T-cell (primary cell): ENCODE measurements at regions not wholly inside any gene's neighbourhood (a gene's known extent, or its start where the extent isn't known, plus 50 kb on each side); places are given as distances from the start of the nearest gene placed in this dataset.

Experiments used
- ATAC-seq, 4 experiments: fragments of 200-7000 bp in 3 of 4; fragments of 150-1000 bp in 1 of 4; cut with Tn5 transposase; replicated peaks in 1 of 4; 1 replicate in 3 of 4; 2 replicates in 1 of 4; pipeline ENCODE4 v1.10.0; 2021; ENCODE audit warnings: moderate library complexity in 3 of 4, mild to moderate bottlenecking in 2 of 4, moderate number of reproducible peaks in 1 of 4
- CTCF ChIA-PET, 2 donors: fragments of 300-600 bp; sonication (Branson Sonifier 250); formaldehyde crosslinking; loops; one replicate each; lab custom pipeline; 2022; ENCODE audit warnings: antibody characterized with exemption in 2 of 2; lab: Charles Lee
- POLR2A ChIA-PET, 2 donors: fragments of 300-600 bp; sonication (Branson Sonifier 250); formaldehyde crosslinking; loops; one replicate each; lab custom pipeline; 2022; ENCODE audit warnings: antibody characterized with exemption in 2 of 2; lab: Charles Lee
- DNase-seq, 35 experiments: peaks; one replicate each; pipeline versions ENCODE4 v3.0.0 to v3.0.0-alpha.2; 2013 to 2023
- H3K27ac ChIP-seq: one replicate; pipeline ENCODE4 v1.5.1; 2013; ENCODE audit warnings: low read length
- H3K27me3 ChIP-seq, 2 experiments: replicated peaks in 1 of 2; 1 replicate in 1 of 2; 2 replicates in 1 of 2; pipeline versions ENCODE4 v1.6.1 to v1.7.0; 2013; ENCODE audit warnings: low read length in 1 of 2, mixed read lengths in 1 of 2; ENCODE audit not compliant: control insufficient read depth in 2 of 2, insufficient read depth in 2 of 2; ENCODE audit errors: extremely low read depth in 1 of 2
- H3K36me3 ChIP-seq, 2 donors: 1 replicate in 1 of 2; 2 replicates in 1 of 2; pipeline versions ENCODE4 v1.6.1 to v1.7.0; 2013; ENCODE audit warnings: low read length in 1 of 2; ENCODE audit not compliant: control insufficient read depth in 2 of 2, insufficient read depth in 1 of 2; ENCODE audit errors: extremely low read depth in 1 of 2
- H3K4me1 ChIP-seq, 2 experiments: 1 replicate in 1 of 2; 2 replicates in 1 of 2; pipeline versions ENCODE4 v1.6.1 to v1.7.0; 2013; ENCODE audit warnings: low read length in 2 of 2, mixed read lengths in 1 of 2; ENCODE audit not compliant: insufficient read depth in 2 of 2, control insufficient read depth in 1 of 2; ENCODE audit errors: extremely low read depth in 1 of 2
- H3K4me3 ChIP-seq, 2 donors: 1 replicate in 1 of 2; 2 replicates in 1 of 2; pipeline versions ENCODE4 v1.5.1 to v1.7.0; 2013; ENCODE audit warnings: mild to moderate bottlenecking in 2 of 2, low read length in 1 of 2, moderate library complexity in 1 of 2; ENCODE audit not compliant: control insufficient read depth in 1 of 2; ENCODE audit errors: extremely low read depth in 1 of 2
- H3K9me3 ChIP-seq: 2 replicates; pipeline ENCODE4 v1.7.0; 2013
- H3K27ac Mint-ChIP-seq, 2 donors: one replicate each; pipeline ENCODE4 v1.8.0; 2020 to 2021; ENCODE audit warnings: mild to moderate bottlenecking in 2 of 2, mixed read lengths in 2 of 2
- H3K27me3 Mint-ChIP-seq, 2 donors: one replicate each; pipeline ENCODE4 v1.8.0; 2021 to 2022; ENCODE audit warnings: mixed read lengths in 2 of 2
- H3K36me3 Mint-ChIP-seq: one replicate; pipeline ENCODE4 v1.8.0; 2021; ENCODE audit warnings: mixed read lengths
- H3K4me1 Mint-ChIP-seq, 3 donors: one replicate each; pipeline ENCODE4 v1.8.0; 2020 to 2022; ENCODE audit warnings: mixed read lengths in 3 of 3, mild to moderate bottlenecking in 1 of 3
- H3K4me3 Mint-ChIP-seq, 3 donors: one replicate each; pipeline ENCODE4 v1.8.0; 2020 to 2022; ENCODE audit warnings: mild to moderate bottlenecking in 3 of 3, mixed read lengths in 3 of 3, moderate library complexity in 3 of 3
- H3K9me3 Mint-ChIP-seq, 3 donors: one replicate each; pipeline ENCODE4 v1.8.0; 2020 to 2022; ENCODE audit warnings: mixed read lengths in 3 of 3
- WGBS: methylation state at CpG from one replicate; pipeline ENCODE4 v1.1.5; 2013; ENCODE audit warnings: missing lambda C conversion rate; ENCODE audit not compliant: insufficient coverage; 5-methylcytosine and 5-hydroxymethylcytosine counted together

GRCh38 chr5:167688341-167689130 lies 602.9 kb upstream of the WWC1 start:
- H3K36me3 ChIP-seq, result no peaks in the 10 kb centered on the region
- no peaks in the 10 kb centered on the region for H3K36me3 Mint-ChIP-seq
- DNase-seq, result no peak
- no peaks in the 10 kb centered on the region for H3K4me1 ChIP-seq
- ChIA-PET CTCF (no interaction called here), POLR2A (no interaction called here)
- WGBS, result 87% methylated on average over 4 of the region's 8 CpGs
- no peaks in the 10 kb centered on the region for H3K4me1 Mint-ChIP-seq
- H3K4me3 Mint-ChIP-seq, result no peak overlapping the region
- no peaks in the 10 kb centered on the region for H3K27me3 ChIP-seq
- no peaks in the 10 kb centered on the region for H3K27me3 Mint-ChIP-seq
- H3K27ac Mint-ChIP-seq, result no peak overlapping the region
- H3K9me3 Mint-ChIP-seq, result peaks cover under 1 to 4% (median 4%) of the 10 kb centered on the region in 3 donors
- no peak overlapping the region for H3K27ac ChIP-seq
- H3K4me3 ChIP-seq, result no peak overlapping the region
- no peak for ATAC-seq
- no peaks in the 10 kb centered on the region for H3K9me3 ChIP-seq

- H3K4me1 Mint-ChIP-seq, result no peaks in the 10 kb centered on the region
- H3K36me3 Mint-ChIP-seq, result no peaks in the 10 kb centered on the region
- POLR2A ChIA-PET, result no interaction called here
- no peak for ATAC-seq
- H3K27me3 ChIP-seq, result no peaks in the 10 kb centered on the region
- H3K9me3 ChIP-seq, result no peaks in the 10 kb centered on the region
- no CpG with 5 or more reads among the region's 5 CpGs for WGBS
- no peak overlapping the region for H3K27ac Mint-ChIP-seq
- no peaks in the 10 kb centered on the region for H3K4me1 ChIP-seq
- H3K4me3 ChIP-seq, result no peak overlapping the region
- H3K4me3 Mint-ChIP-seq, result no peak overlapping the region
- no peak for DNase-seq
- H3K36me3 ChIP-seq, result no peaks in the 10 kb centered on the region
- CTCF ChIA-PET, result no interaction called here
- peaks cover 0 to 9% (median 3%) of the 10 kb centered on the region in 3 donors for H3K9me3 Mint-ChIP-seq
- no peaks in the 10 kb centered on the region for H3K27me3 Mint-ChIP-seq
- no peak overlapping the region for H3K27ac ChIP-seq
Observed at GRCh38 chr5:167694325-167695147, 596.9 kb upstream of the WWC1 start.

- no peak for ATAC-seq
- CTCF ChIA-PET, result no interaction called here
Observed at GRCh38 chr5:167696558-167697314, 594.7 kb upstream of the WWC1 start.

GRCh38 chr5:167699432-167699831 lies 592.0 kb upstream of the WWC1 start:
- H3K9me3 ChIP-seq, result no peaks in the 10 kb centered on the region
- DNase-seq (no peak), ATAC-seq (no peak)
- Mint-ChIP-seq H3K27ac (no peak overlapping the region), H3K27me3 (no peaks in the 10 kb centered on the region), H3K36me3 (no peaks in the 10 kb centered on the region), H3K4me1 (no peaks in the 10 kb centered on the region), H3K9me3 (peaks cover 0 to 12% (median 6%) of the 10 kb centered on the region in 3 donors), H3K4me3 (no peak overlapping the region)
- no peak overlapping the region for H3K27ac ChIP-seq
- CTCF ChIA-PET, result no interaction called here
- POLR2A ChIA-PET, result no interaction called here
- WGBS, result no CpG with 5 or more reads among the region's 1 CpG
- no peaks in the 10 kb centered on the region for H3K36me3 ChIP-seq
- H3K27me3 ChIP-seq, result no peaks in the 10 kb centered on the region
- no peak overlapping the region for H3K4me3 ChIP-seq
- H3K4me1 ChIP-seq, result no peaks in the 10 kb centered on the region

More at GRCh38 chr5:167696558-167697314, 594.7 kb upstream of the WWC1 start:
- Mint-ChIP-seq H3K27me3 (no peaks in the 10 kb centered on the region), H3K36me3 (no peaks in the 10 kb centered on the region), H3K27ac (no peak overlapping the region), H3K9me3 (peaks cover 0 to 9% (median 3%) of the 10 kb centered on the region in 3 donors), H3K4me1 (no peaks in the 10 kb centered on the region), H3K4me3 (no peak overlapping the region)
- H3K9me3 ChIP-seq, result no peaks in the 10 kb centered on the region
- H3K4me1 ChIP-seq, result no peaks in the 10 kb centered on the region
- H3K4me3 ChIP-seq, result no peak overlapping the region
- no peaks in the 10 kb centered on the region for H3K27me3 ChIP-seq
- POLR2A ChIA-PET, result no interaction called here
- no peak for DNase-seq
- H3K27ac ChIP-seq, result no peak overlapping the region
- WGBS, result 78% methylated on average over 9 of the region's 10 CpGs
- no peaks in the 10 kb centered on the region for H3K36me3 ChIP-seq

- Mint-ChIP-seq H3K27ac (no peak overlapping the region), H3K4me3 (no peak overlapping the region), H3K27me3 (no peaks in the 10 kb centered on the region), H3K36me3 (no peaks in the 10 kb centered on the region), H3K4me1 (no peaks in the 10 kb centered on the region), H3K9me3 (peaks cover 0 to 12% (median 3%) of the 10 kb centered on the region in 3 donors)
- Histone ChIP-seq H3K36me3 (no peaks in the 10 kb centered on the region), H3K4me3 (no peak overlapping the region), H3K27me3 (no peaks in the 10 kb centered on the region), H3K4me1 (no peaks in the 10 kb centered on the region), H3K9me3 (no peaks in the 10 kb centered on the region), H3K27ac (no peak overlapping the region)
- ChIA-PET POLR2A (no interaction called here), CTCF (no interaction called here)
- DNase-seq (no peak), ATAC-seq (no peak)
- no CpG with 5 or more reads among the region's 1 CpG for WGBS
Observed at GRCh38 chr5:167701051-167701450, 590.4 kb upstream of the WWC1 start.

- H3K9me3 Mint-ChIP-seq, result peaks cover 0 to 9% (median 3%) of the 10 kb centered on the region in 3 donors
- no peaks in the 10 kb centered on the region for H3K27me3 ChIP-seq
- ATAC-seq (no peak), DNase-seq (no peak)
- ChIA-PET POLR2A (no interaction called here), CTCF (no interaction called here)
- no peak overlapping the region for H3K4me3 ChIP-seq
- H3K9me3 ChIP-seq, result no peaks in the 10 kb centered on the region
- H3K4me1 Mint-ChIP-seq, result no peaks in the 10 kb centered on the region
- no peaks in the 10 kb centered on the region for H3K36me3 Mint-ChIP-seq
- H3K27me3 Mint-ChIP-seq, result no peaks in the 10 kb centered on the region
- H3K36me3 ChIP-seq, result no peaks in the 10 kb centered on the region
- H3K4me3 Mint-ChIP-seq, result no peak overlapping the region
- H3K27ac Mint-ChIP-seq, result no peak overlapping the region
- no peaks in the 10 kb centered on the region for H3K4me1 ChIP-seq
- no CpG with 5 or more reads among the region's 2 CpGs for WGBS
- no peak overlapping the region for H3K27ac ChIP-seq
Observed at GRCh38 chr5:167702014-167702413, 589.4 kb upstream of the WWC1 start.
